HG03432 (cell line): ENCODE measurements at regions not wholly inside any gene's neighbourhood (a gene's known extent, or its start where the extent isn't known, plus 50 kb on each side); places are given as distances from the start of the nearest gene placed in this dataset.
"Not testable (repeated sequence)": the region's sequence is repeated elsewhere in the genome, so short reads cannot be mapped to it uniquely, and the experiment has no call there.

Source experiments
- ATAC-seq: cut with Tn5 transposase; IDR thresholded peaks from one replicate; pipeline ENCODE4 v1.9.1; 2021; ENCODE audit warnings: mild to moderate bottlenecking, moderate library complexity; ENCODE audit not compliant: unreplicated experiment

DNA sequence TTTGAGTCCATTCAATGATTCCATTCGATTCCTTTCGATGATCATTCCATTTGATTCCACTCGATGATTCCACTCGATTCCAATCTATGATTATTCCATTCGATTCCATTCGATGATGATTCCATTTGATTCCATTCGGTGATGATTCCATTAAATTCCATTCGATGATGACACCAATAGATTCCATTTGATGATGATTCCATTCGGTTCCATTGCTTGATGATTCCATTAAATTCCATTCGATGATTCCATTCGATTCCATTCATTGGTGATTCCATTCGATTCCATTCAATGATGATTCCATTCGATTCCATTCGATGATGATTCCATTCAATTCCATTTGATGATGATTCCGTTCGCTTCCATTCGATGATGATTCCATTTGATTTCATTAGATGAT, 1104.1 kb downstream of the RPIA start:
- ATAC-seq, result not testable (repeated sequence)

DNA sequence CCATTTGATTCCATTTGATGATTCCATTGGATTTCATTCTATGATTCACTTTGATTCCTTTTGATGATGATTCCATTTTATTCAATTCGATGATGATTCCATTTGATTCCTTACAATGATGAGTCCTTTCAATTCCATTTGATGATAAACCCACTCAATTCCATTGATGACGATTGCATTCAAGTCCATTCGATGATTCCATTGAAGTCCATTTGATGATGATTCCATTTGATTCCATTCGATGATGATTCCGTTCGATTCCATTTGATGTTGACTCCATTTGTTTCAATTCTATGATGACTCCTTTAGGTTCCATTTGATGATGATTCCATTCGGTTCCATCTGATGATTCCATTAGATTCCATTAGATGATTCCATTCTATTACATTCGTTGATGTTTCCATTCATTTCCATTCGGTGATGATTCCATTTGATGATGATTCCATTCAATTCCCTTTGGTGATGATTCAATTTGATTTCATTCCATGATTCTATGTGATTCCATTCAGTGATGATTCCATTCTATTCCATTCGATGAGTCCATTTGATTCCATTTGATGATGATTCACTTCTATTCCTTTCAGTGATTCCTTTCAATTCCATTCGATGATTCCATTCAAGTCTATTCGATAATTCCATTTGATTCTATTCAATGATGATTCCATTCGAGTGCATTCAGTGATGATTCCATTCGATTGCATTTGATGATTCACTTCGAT, 1106.0 kb downstream of the RPIA start:
- no peak for ATAC-seq

DNA sequence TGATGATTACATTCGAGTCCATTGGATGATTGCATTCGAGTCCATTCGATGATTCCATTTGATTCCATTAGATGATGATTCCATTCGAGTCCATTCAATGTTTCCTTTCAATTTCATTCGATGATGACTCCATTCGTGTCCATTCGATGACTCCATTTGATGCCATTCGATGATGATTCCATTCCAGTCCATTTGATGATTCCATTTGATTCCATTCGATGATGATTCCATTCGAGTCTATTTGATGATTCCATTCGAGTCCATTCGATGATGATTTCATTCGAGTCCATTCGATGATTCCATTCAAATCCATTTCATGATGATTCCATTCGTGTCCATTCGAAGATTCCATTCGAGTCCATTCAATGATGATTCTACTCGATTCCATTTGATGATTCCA, 1109.7 kb downstream of the RPIA start:
- ATAC-seq, result not testable (repeated sequence)

DNA sequence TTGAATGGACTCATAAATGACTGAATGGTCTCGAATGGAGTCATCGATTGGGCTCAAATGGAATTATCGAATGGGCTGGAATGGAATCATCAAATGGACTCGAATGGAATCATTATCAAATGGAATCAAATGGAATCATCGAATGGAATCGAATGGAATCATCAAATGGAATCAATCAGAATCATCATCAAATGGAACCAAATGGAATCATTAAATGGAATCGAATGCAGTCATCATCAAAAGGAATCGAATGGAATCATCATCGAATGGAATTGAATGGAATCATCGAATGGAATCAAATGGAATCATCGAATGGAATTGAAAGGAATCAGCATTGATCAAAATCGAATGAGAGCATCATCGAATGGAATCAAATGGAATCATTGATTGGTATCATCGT, 1114.9 kb downstream of the RPIA start:
- ATAC-seq, result not testable (repeated sequence)

DNA sequence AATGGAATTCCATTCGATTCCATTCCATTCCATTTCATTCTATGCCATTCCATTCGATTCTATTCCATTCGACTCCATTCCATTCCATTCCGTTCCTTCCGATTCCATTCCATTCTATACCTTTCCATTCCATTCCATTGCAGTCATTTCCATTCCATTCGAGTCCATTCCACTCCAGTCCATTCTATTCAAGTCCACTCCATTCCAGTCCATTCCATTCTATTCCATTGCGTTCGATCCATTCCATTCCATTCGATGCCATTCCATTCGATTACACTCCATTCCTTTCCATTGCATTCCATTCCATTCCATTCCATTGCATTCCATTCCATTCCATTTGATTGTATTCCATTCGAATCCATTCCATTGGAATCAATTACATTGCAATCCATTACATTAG, 1119.8 kb downstream of the RPIA start:
- no peak for ATAC-seq

DNA sequence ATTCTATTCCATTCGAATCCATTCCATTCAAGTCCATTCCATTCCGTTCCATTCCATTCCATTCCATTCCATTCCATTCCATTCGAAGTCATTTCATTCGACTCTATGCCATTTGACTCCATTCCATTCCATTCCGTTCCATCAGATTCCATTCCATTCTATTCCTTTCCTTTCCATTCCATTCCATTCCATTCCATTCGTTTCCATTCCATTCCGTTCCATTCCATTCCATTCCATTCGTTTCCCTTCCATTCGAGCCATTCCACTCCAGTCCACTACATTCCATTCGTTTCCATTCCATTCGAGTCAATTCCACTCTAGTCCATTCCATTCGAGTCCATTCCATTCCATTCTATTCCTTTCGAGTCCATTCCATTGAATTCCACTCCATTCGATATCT, 1120.4 kb downstream of the RPIA start:
- not testable (repeated sequence) for ATAC-seq

DNA sequence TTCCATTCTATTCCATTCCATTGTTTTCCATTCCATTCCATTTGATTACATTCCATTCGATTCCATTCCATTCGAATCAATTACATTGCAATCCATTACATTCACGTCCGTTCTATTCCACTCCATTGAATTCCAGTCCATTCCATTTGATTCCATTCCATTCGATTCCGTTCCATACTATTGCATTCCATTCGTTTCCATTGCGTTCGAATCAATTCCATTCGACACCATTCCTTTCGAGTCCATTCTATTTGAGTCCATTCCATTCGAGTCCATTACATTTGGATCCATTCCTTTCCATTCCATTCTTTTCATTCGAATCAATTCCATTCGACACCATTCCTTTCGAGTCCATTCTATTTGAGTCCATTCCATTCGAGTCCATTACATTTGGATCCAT, 1122.9 kb downstream of the RPIA start:
- ATAC-seq, result not testable (repeated sequence)

DNA sequence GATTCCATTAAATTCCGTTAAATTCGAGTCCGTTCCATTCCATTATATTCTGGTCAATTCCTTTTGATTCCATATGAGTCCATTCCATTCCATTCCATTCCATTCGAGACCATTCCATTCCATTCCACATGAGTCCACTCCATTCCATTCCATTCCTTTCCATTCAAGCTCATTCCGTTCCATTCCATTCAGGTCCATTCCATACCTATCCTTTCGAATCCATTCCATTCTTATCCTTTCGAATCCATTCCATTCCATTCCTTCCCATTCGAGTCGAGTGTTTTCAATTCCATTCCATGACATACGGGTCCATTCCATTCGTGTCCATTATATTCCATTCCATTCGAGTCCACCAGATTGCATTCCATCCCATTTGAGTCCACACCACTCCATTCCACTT, 1127.4 kb downstream of the RPIA start:
- ATAC-seq, result no peak

DNA sequence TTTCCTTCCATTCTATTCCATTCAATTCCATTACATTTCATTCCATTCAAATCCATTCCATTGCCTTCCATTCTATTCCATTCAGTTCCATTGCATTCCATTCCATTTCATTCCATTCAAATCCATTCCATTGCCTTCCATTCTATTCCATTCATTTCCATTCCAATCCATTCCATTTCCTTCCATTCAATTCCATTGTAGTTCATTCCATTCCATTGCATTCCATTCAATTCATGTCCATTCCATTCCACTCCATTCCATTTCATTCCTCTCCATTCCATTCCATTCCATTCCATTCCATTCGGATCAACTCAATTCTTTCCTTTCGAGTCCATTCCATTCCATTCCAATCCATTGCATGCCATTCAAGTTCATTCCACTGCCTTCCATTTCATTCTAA, 1128.3 kb downstream of the RPIA start:
- ATAC-seq, result no peak

DNA sequence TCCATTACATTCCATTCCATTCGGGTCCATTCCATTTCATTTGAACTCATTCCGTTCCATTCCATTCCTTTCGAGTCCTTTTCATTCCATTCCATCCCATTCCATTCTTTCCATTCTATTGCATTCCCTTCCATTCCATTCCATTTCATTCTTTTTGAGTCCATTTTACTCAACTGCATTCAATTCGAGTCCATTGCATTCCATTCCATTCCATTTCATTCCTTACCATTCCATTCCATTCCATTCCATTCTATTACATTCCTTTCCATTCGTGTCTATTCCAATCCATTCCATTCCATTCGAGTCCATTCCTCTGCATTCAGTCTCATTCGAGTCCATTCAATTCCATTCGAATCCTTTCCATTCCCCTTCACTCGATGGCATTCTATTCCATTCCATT, 1128.8 kb downstream of the RPIA start:
- ATAC-seq, result no peak

DNA sequence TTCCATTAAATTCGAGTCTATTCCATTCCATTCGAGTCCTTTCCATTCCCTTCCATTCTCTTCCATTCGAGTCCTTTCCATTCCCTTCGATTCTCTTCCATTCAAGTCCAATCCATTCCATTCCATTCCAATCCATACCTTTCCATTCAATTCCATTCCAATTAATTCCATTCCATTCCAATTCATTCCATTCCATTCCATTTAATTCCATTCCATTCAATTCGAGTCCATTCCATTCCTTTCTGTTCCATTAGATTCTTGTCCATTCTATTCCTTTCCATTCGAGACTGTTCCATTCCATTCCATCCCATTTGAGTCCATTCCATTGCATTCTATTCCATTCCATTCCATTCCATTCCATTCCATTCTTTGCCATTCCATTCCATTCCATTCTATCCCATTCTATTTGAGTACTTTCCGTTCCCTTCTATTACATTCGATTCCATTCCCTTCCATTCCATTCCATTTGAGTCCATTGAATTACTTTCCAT, 1130.0 kb downstream of the RPIA start:
- no peak for ATAC-seq

DNA sequence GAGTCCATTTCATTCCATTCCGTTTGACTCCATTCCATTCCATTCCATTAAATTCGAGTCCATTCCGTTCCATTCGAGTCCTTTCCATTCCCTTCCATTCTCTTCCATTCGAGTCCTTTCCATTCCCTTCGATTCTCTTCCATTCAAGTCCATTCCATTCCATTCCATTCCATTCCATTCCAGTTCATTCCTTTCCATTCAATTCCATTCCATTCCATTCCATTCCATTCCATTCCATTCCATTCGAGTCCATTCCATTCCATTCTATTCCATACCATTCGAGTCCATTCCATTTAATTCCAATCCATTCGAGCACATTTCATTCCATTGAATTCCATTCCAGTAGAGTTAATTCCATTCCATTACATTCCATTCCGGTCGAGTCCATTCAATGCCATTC, 1130.9 kb downstream of the RPIA start:
- ATAC-seq, result not testable (repeated sequence)

DNA sequence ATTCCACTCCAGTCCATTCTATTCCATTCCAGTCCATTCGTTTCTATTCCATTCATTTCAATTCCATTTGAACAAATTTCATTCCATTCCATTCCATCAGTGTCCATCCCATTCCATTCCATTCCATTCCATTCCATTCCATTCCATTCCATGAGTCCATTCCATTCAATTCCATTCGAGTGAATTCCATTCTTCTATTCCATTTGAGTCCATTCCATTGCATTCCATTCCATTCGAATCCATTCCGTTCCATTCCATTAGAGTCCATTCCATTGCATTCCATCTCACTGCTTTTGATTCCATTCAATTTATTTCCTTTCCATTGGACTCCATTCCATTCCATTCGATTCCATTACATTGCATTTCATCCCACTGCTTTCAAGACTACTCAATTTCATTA, 1132.1 kb downstream of the RPIA start:
- no peak for ATAC-seq

DNA sequence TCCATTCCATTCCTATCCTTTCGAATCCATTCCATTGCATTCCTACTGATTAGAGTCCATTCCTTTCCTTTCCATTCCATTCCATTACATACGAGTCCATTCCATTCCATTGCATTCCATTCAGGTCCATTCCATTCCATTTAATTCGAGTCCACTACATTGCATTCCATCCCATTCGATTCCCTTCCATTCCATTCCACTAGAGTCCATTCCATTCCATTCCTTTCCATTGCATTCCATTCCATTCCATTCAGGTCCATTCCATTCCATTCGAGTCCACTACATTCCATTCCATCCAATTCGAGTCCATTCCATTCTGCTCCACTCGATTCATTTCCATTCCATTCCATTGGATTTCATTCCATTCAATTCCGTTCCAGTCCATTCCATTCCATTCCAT, 1133.6 kb downstream of the RPIA start:
- ATAC-seq, result no peak

DNA sequence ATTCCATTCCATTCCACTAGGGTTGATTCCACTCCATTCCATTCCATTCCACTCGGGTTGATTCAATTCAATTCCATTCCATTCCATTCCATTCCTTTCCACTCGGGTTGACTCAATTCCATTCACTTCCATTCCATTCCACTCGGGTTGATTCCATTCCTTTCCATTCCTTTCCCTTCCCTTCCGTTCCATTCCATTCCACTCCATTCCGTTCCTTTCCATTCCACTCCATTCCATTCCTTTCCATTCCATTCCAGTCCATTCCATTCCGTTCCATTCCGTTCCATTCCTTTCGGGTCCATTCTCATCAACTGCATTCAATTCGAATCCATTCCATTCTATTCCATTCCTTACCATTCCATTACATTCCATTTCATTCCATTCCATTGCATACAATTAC, 1135.3 kb downstream of the RPIA start:
- ATAC-seq, result not testable (repeated sequence)

DNA sequence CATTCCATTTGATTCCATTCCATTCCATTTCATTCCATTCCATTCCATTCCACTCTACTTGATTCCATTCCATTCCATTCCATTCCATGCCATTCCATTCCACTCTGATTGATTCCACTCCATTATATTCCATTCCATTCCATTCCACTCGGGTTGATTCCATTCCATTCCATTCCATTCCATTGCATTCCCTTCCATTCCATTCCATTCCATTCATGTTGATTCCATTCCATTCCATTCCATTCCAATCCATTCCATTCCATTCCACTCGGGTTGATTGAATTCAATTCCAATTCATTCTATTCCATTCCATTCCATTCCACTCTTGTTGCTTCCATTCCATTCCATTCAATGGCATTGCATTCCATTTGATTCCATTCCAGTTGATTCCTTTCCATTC, 1136.4 kb downstream of the RPIA start:
- ATAC-seq, result not testable (repeated sequence)

DNA sequence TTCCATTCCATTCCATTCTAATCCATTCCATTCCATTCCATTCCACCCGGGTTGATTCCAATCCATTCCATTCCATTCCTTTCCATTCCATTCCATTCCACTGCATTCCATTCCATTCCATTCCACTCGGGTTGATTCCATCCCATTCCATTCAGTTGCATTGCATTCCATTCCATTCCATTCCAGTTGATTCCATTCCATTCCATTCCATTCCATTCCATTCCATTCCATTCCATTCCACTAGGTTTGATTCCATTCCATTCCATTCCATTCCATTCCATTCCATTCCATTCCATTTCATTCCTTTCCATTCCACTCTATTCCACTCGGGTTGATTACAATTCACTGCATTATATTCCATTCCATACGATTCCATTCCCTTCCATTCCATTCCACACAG, 1136.9 kb downstream of the RPIA start:
- ATAC-seq, result not testable (repeated sequence)

DNA sequence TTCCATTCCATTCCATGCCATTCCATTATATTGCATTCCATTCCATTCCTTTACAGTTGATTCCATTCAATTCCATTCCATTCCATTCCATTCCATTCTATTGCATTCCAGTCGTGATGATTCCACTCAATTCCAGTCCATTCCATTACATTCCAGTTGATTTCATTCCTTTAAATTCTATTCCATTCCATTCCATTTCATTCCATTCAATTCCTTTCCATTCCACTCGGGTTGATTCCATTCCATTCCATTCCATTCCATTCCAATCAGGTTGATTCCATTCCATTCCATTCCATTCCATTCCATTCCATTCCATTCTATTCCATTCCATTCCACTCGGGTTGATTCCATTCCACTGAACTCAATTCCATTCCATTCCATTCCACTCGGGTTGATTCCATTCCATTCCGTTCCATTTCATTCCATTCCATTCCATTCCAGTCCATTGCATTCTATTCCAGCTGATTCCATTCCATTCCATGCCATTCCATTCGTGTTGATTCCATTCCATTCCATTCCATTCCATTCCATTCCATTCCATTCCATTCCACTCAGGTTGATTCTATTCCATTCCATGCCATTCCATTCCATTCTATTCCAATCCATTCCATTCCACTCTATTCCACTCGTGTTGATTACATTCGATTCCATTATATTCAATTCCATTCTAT, 1137.6 kb downstream of the RPIA start:
- not testable (repeated sequence) for ATAC-seq

DNA sequence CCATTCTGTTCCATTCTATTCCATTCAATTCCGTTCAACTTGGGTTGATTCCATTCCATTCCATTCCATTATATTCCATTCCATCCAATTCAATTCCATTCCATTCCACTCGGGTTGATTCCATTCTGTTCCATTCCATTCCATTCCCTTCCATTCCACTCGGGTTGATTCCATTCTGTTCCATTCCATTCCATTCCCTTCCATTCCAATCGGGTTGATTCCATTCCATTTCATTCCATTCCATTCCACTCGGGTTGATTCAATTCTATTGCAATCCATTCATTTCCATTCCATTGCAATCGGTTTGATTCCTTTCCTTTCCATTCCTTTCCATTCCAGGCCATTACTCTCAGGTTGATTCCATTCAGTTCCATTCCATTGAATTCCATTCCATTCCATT, 1138.4 kb downstream of the RPIA start:
- no peak for ATAC-seq

DNA sequence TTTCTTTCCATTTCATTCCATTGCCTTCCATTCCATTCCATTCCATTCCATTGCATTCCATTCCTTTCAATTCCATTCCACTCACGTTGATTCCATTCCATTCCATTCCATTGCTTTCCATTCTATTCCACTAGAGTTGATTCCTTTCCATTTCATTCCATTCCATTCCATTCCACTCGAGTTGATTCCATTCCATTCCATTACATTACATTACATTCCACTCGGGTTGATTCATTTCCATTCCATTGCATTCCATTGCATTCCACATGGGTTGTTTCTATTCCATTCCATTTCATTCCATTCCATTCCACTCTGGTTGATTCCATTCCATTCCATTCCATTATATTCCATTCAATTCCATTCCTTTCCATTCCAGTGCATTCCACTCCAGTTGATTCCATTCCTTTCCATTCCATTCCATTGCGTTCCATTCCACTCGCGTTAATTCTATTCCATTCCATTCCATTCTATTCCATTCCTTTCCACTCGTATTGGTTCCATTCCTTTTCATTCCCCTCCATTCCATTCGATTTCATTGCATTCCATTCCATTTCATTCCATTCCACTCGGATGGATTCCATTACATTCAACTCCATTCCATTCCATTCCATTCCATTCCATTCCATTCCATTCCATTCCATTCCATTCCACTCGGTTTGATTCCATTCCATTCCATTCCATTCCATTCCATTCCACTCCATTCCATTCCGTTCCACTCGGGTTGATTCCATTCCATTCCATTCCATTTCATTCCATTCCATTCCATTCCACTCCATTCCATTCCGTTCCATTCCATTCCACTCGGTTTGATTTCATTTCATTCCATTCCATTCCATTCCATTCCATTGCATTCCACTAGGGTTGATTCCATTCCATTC, 1139.1 kb downstream of the RPIA start:
- ATAC-seq, result not testable (repeated sequence)
